NT2/D1 (cell line): ENCODE measurements at regions not wholly inside any gene's neighbourhood (a gene's known extent, or its start where the extent isn't known, plus 50 kb on each side); places are given as distances from the start of the nearest gene placed in this dataset.

Experiments used
- SUZ12 ChIP-seq: IDR thresholded peaks from 2 replicates; pipeline ENCODE4 v1.6.1; 2011; ENCODE audit not compliant: insufficient read length, insufficient read depth; ENCODE audit errors: extremely low read depth
- YY1 ChIP-seq: IDR thresholded peaks from 2 replicates; pipeline ENCODE4 v1.6.1; 2011; ENCODE audit not compliant: insufficient read length, insufficient read depth

DNA sequence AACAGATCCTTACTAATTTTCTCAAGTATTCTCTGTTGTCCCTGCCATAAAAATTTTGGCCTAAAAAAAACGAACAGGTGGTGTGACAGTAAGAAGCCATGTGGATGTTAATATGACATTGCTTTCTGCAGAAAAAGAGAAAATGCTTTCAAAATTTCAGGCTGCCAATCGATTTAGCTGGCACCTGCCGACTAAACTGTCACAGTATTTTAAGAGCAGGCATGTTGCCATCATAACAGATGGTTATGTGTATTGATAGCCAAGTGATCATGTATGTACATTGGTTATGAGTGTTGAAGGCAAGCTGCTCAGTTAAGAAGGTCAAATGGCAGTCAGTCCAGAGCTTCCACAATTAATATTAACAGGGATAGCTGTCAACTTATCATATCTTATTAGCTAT is 1017.0 kb downstream of the MRPL39 start:
- TF ChIP-seq SUZ12 (no peak), YY1 (no peak)
